CD4-positive, alpha-beta T cell treated with Interleukin-4 for 4 hours (primary cell): ENCODE measurements at regions not wholly inside any gene's neighbourhood (a gene's known extent, or its start where the extent isn't known, plus 50 kb on each side); places are given as distances from the start of the nearest gene placed in this dataset.
A peak's percentile ranks its signal among the peaks of the same experiment; 100 is the strongest.

Experiments
- DNase-seq: peaks from one replicate; pipeline ENCODE4 v3.0.0-alpha.2; 2020

- DNase-seq: no peak
These were observed 65.5 kb upstream of the THY1 start for GRCh38 chr11:119488256-119488995.

- DNase-seq: no peak
These were observed 63.8 kb upstream of the THY1 start for GRCh38 chr11:119486691-119487259.

GRCh38 chr11:119486016-119486415 lies 63.0 kb upstream of the THY1 start:
- DNase-seq: no peak

- DNase-seq: no peak
These were observed 62.0 kb upstream of the THY1 start for GRCh38 chr11:119484741-119485605.

GRCh38 chr11:119483881-119484371 lies 61.0 kb upstream of the THY1 start:
- no peak for DNase-seq

GRCh38 chr11:119483341-119483880 lies 60.4 kb upstream of the THY1 start:
- no peak for DNase-seq

- no peak for DNase-seq
These were observed 59.6 kb upstream of the THY1 start for GRCh38 chr11:119482521-119483011.

- DNase-seq: no peak
These were observed 58.9 kb upstream of the THY1 start for GRCh38 chr11:119481667-119482400.

GRCh38 chr11:119481021-119481666 lies 58.2 kb upstream of the THY1 start:
- DNase-seq: peak; percentile 38

GRCh38 chr11:119480380-119481020 lies 57.5 kb upstream of the THY1 start:
- no peak for DNase-seq

GRCh38 chr11:119479685-119480275 lies 56.8 kb upstream of the THY1 start:
- no peak for DNase-seq

GRCh38 chr11:119478711-119479285 lies 55.8 kb upstream of the THY1 start:
- DNase-seq: no peak

GRCh38 chr11:119476666-119477331 lies 53.8 kb upstream of the THY1 start:
- no peak for DNase-seq

GRCh38 chr11:119476038-119476437 lies 53.1 kb upstream of the THY1 start:
- no peak for DNase-seq

GRCh38 chr11:119474682-119475596 lies 52.0 kb upstream of the THY1 start:
- peak; percentile 34 for DNase-seq

GRCh38 chr11:119473901-119474681 lies 51.1 kb upstream of the THY1 start:
- DNase-seq: no peak

- no peak for DNase-seq
These were observed 50.3 kb upstream of the THY1 start for GRCh38 chr11:119473226-119473625.

GRCh38 chr11:119472856-119473222 lies 49.9 kb upstream of the THY1 start:
- no peak for DNase-seq
